ENCODE measurements at regions not wholly inside any gene's neighbourhood (a gene's known extent, or its start where the extent isn't known, plus 50 kb on each side); places are given as distances from the start of the nearest gene placed in this dataset.
"Not testable (repeated sequence)": the region's sequence is repeated elsewhere in the genome, so short reads cannot be mapped to it uniquely, and the experiment has no call there.

GRCh38 chr17:77803726-77804125 is 154.8 kb upstream of the TNRC6C start:
- TF ChIP-seq CTCF (IDR thresholded peaks at IDR 0.05; ENCODE audit: extremely low read depth, insufficient read depth, missing control alignments) = no peak

DNA sequence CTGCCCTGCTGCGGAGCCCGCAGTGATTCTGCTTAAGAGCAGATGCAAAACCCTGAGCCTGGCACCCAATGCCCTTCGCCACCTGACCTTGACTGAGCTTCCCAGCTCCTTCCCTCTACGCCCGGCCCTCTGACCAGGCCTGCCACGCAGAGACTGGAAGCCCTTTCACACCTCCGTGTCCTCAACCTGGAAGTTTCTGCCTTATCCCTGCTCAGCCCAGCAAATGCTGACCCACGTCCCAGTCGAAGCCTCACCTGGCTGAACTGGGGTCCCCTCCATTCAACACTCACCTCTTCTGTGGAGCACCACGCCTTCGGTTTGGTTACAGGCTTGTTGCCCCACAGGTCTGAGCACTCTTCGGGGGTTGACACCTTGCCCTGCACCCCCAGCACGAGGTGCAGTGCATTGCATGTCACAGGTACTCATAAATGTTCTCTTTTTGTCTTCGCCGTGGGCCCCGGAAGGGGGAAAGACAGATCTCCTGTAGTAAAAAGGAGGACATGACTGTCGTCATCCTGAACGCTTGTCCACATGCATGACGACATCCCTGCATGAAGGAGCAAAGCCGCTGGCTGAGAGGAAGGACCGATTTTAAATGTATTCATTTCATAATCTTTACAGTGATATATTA is 153.6 kb upstream of the TNRC6C start:
- in situ Hi-C loops (cut with MboI; ENCODE audit: low pct_unique_long_range_greater_than_20kb, low sequenced_read_pairs, unreplicated experiment) = no loop called here
- no peak for DNase-seq (ENCODE audit: low spot score)
- TF ChIP-seq CTCF (IDR thresholded peaks at IDR 0.05; ENCODE audit: extremely low read depth, insufficient read depth, missing control alignments) = no peak

More at GRCh38 chr17:77803726-77804125, 154.8 kb upstream of the TNRC6C start:
- no peak for DNase-seq (ENCODE audit: low spot score)
- in situ Hi-C loops (cut with MboI; ENCODE audit: low pct_unique_long_range_greater_than_20kb, low sequenced_read_pairs, unreplicated experiment) = no loop called here

DNA sequence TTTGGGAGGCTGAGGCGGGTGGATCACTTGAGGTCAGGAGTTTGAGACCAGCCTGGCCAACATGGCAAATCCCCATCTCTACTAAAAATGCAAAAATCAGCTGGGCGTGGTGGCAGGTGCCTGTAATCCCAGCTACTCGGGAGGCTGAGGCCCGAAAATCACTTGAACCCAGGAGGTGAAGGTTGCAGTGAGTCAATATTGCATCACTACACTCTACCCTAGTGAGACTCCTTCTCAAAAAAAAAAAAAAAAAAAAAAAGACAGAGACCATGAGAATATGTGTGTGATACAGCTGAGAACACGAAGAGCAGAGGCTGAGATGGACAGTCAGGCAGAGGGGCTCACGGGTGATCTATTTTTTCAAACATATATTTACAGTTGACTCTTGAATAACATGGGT is 152.5 kb upstream of the TNRC6C start:
- DNase-seq (ENCODE audit: low spot score); in situ Hi-C loops (cut with MboI; ENCODE audit: low pct_unique_long_range_greater_than_20kb, low sequenced_read_pairs, unreplicated experiment): not testable (repeated sequence)

DNA sequence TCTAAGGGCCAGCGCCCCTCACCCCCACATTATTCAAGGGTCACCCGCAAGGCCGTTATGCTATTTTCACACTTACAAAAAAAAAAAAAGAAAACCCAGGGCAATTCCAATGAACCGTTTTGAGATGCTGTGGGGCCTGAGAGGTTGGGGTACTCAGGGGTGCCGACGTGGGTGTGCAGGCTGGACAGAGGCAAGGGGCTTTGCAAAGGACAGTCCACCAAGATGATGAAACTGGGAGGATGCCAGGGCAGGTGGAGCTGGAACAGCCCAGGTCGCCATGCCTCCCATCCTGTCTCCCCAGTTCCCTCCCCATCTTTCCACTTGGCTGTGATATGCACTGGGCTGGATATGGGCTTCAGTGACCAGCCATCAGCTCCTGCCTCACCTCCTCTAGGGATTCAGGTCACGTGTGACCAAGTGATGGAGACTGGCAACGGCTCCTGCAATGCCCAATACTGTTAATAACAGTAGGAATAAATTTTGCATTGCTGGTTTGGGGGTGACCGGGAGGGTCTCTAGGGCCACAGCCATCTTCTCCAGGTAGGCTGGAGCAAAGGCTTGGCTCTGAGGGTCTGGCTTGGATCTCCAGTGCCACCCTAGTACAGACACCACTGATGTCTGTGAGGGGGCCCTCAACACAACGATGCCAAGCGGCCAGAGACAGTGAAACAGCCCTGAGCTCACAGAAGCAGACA is 151.3 kb upstream of the TNRC6C start:
- no peak for TF ChIP-seq CTCF (IDR thresholded peaks at IDR 0.05; ENCODE audit: extremely low read depth, insufficient read depth, missing control alignments)
- in situ Hi-C loops (cut with MboI; ENCODE audit: low pct_unique_long_range_greater_than_20kb, low sequenced_read_pairs, unreplicated experiment) = no loop called here
- no peak for DNase-seq (ENCODE audit: low spot score)

GRCh38 chr17:77807746-77808441 is 150.6 kb upstream of the TNRC6C start:
- TF ChIP-seq CTCF (IDR thresholded peaks at IDR 0.05; ENCODE audit: extremely low read depth, insufficient read depth, missing control alignments) = no peak
- in situ Hi-C loops (cut with MboI; ENCODE audit: low pct_unique_long_range_greater_than_20kb, low sequenced_read_pairs, unreplicated experiment) = no loop called here

DNA sequence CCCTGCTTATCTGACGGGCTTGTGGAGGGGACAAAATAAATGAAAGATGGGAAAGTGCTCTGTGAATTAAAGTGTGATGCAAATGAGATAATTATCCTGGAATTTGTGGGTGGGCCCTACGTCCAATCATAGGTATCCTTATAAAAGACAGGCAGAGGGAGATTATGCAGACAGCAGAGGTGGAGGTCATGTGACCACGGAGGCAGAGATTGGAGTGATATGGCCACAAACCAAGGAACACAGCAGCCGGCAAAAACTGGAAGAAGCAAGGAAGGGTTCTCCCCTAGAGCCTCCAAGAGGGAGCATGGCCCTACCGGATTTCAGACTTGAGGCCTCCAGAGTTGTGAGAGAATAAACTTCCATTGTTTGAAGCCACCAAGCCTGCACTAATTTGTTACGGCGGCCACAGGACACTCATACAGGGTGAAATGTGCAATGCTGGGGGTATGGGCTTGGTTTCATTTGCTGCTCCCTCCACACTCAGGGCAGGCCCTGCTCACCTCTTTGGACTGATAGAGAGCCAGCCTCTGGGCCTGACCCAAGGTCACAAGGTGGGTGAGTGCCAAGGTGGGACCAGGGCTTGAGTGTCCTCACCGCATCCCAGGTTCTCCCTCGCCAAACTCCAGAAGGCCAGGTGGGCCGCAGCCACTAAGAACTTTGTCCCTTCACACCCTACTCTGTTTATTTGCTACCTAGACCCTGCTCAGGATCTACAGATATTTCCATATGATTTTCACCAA is 149.6 kb upstream of the TNRC6C start:
- in situ Hi-C loops (cut with MboI; ENCODE audit: low pct_unique_long_range_greater_than_20kb, low sequenced_read_pairs, unreplicated experiment) = no loop called here
- DNase-seq (ENCODE audit: low spot score) = no peak

More at GRCh38 chr17:77807746-77808441, 150.6 kb upstream of the TNRC6C start:
- DNase-seq (ENCODE audit: low spot score) = no peak

More for the DNA sequence above, 149.6 kb upstream of the TNRC6C start:
- TF ChIP-seq CTCF (IDR thresholded peaks at IDR 0.05; ENCODE audit: extremely low read depth, insufficient read depth, missing control alignments) = no peak

All from GM13977 (cell line).